AG09309 (cell line): ENCODE measurements at regions not wholly inside any gene's neighbourhood (a gene's known extent, or its start where the extent isn't known, plus 50 kb on each side); places are given as distances from the start of the nearest gene placed in this dataset.

Experiments
- DNase-seq: peaks from one replicate; pipeline ENCODE4 v3.0.0-alpha.2; 2010; ENCODE audit warnings: low read depth
- H3K4me3 ChIP-seq: 2 replicates; pipeline ENCODE4 v1.5.1; 2011; ENCODE audit warnings: mild to moderate bottlenecking, low read depth, low read length, moderate library complexity; ENCODE audit not compliant: control insufficient read depth
- TF ChIP-seq, protein P1 (sequence below): IDR thresholded peaks from 2 replicates; pipeline ENCODE4 v1.5.1; 2011; ENCODE audit warnings: mild to moderate bottlenecking, low read depth, low read length, inconsistent platforms; ENCODE audit not compliant: insufficient read depth, control insufficient read depth; ENCODE audit errors: missing control alignments

DNA sequence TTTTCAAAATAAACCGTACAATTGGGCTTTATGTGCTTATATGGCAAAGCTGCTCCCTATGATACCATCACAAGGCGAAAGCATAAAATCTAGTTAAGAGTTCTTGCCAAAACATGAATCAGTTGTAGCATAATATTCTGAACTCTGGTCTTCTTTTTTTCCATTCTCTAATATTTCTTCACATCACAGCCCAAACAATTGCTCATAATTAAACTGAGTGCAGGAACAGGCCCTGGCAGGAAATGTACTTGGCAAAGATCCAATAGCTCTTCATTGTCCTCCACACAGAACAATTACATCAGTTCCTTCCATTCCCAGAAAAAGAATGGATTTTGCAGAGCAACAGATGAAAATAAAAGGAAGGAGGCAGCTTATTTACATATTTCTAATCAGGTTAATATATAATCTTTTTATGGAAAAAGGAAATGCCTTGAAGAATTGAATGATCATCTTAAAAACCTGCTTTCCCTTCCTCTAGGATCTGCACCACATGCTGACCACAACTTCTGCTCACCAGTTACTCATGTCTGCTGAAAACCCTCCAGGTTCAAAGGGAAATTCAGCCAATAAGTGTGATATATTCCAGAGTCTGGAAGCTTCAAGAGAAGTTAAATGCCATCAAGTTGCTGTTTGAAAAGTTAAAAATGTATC is 123.3 kb upstream of the COL21A1 start:
- H3K4me3 ChIP-seq = no peak overlapping the region
- TF ChIP-seq, protein P1, sequence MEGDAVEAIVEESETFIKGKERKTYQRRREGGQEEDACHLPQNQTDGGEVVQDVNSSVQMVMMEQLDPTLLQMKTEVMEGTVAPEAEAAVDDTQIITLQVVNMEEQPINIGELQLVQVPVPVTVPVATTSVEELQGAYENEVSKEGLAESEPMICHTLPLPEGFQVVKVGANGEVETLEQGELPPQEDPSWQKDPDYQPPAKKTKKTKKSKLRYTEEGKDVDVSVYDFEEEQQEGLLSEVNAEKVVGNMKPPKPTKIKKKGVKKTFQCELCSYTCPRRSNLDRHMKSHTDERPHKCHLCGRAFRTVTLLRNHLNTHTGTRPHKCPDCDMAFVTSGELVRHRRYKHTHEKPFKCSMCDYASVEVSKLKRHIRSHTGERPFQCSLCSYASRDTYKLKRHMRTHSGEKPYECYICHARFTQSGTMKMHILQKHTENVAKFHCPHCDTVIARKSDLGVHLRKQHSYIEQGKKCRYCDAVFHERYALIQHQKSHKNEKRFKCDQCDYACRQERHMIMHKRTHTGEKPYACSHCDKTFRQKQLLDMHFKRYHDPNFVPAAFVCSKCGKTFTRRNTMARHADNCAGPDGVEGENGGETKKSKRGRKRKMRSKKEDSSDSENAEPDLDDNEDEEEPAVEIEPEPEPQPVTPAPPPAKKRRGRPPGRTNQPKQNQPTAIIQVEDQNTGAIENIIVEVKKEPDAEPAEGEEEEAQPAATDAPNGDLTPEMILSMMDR = no peak
- peak; percentile 58 for DNase-seq

DNA sequence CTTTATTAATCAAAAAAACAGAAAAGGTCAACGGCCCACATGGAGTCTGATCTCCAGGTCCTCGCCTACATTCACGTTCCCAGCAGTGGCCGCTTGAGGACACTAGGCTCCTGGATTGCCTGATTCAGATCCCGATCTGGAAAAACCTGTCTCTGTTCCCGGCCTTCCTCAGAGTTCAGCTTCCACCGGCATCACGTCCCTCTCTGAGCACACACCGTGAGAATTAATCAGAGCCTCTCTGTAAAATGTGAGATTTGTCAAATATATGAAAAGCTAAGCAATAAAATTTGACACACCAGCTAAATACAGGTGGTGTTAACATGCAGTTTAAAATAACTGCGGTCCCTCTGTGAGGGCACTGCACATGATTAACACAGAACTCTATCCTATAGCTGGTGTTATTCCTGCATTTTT is 122.8 kb upstream of the COL21A1 start:
- no peak overlapping the region for H3K4me3 ChIP-seq
- TF ChIP-seq, protein P1 = peak; percentile 70
- DNase-seq = no peak

DNA sequence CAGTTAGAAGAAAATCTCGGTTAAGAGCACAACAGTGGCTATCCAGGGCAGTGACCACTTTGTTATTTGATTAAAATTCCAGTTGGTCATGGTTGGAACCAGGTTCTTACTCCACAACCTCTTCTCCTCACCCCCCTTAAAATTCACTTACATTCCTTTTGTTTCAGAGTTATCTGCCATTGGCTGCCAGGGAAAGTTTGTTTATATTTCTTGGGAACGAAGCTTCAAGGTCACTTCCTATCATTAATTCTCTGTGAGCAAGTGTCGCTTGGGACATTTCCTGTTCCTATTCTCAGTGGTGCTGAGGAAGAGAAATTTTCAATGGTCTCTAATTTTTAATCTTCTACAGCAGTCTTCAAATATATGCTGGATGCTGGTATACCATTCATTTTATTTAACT is 121.1 kb upstream of the COL21A1 start:
- no peak for DNase-seq
- TF ChIP-seq, protein P1 = no peak
- no peak overlapping the region for H3K4me3 ChIP-seq

DNA sequence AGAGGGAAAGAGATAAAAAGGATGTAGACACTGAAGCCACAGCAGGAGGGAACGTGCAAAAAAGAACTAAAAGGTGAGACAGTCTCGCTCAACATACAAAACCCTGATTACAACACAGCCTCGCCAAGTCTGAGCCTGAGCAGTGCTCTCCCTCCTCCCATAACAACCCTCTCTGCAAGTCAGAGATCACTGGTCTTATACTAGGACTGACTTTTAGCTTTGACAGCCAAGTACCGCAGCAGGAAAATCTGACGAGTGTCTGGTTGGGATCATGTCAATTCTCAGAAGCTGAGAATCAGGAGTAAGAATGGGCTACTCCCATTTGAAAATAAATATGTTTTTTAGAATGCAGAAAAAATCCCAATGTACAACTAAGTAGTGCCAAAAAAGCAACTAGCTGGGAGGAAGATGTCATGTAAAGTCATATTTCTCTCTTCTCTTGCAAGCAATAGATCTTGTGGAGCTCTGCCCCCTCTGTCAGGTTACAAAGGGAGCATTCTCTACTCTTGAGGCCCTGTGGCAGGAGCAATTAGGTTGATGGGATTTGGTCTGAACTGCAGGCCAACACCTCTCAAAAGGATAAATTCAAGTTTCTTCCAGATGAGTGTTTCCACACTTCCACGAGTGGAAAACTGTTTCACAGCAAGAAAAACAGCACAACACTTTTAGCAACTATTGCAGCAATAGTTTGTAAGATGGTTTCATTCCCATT is 118.9 kb upstream of the COL21A1 start:
- no peak overlapping the region for H3K4me3 ChIP-seq
- TF ChIP-seq, protein P1 = no peak
- DNase-seq = no peak

DNA sequence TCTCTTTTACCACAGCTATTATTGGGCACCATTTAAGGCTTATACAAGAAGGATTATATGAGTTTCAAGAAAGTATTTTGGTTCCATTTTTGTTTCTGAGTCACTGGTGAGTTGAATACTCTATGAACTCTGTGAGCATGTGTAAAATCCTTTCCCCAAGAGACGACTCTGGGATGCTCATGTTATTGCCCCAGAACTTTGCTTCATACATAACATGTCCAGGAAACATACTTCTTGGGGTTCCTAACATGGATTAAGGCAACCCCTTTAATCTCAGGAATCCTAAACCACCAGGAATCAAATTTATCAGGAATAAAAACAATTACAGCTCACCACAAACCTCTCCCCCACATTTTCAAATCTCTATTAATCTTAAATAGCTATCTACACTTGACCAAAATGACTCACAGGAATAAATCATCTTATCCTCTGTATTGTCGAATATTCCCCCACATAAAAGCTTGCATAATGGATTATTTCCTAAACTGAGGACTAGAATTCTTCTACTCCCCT is 117.5 kb upstream of the COL21A1 start:
- no peak overlapping the region for H3K4me3 ChIP-seq
- DNase-seq = peak; percentile 80
- TF ChIP-seq, protein P1 = no peak

DNA sequence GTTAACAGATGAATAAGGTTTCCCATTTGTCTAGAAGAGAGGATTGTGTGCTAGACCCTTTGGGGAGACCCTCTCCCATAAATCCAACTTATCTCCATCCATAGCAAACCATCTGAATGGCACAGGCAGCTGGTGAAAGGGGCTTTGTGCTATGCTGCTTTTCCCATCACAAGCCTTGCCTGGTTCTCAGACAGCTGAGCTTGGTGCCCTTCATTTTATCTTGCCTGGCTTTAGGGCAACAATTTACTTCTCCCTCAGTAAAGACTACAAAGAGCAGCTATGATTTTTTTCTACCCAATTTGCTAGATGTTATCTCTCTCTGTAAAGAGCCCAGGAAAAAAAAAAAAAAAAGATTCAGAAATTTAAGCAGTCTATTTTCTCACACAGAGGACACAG is 117.0 kb upstream of the COL21A1 start:
- TF ChIP-seq, protein P1 = no peak
- DNase-seq = no peak
- H3K4me3 ChIP-seq = no peak overlapping the region
